ENCODE measurements at regions not wholly inside any gene's neighbourhood (a gene's known extent, or its start where the extent isn't known, plus 50 kb on each side); places are given as distances from the start of the nearest gene placed in this dataset.

DNA sequence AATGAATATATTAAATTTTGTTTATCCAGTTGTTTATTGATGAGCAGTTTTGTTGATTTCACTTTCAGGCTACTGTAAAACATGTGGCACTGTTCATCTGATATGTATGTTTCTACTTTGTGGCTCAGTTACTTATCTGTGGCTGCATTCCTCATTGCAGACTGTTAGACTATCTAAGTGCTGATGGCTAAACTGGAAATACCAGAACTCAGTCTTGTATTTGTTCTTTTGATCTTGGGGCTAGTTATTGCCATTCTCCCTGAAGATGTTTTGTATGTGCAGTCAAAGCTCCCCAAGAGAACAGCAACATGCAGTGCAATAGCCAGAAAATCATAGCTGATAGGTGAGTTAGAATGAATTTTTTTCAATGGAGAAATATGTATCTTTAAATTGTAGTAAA lies 162.2 kb downstream of the GADD45G start (continued):
- TF ChIP-seq BCLAF1 (IDR thresholded peaks at IDR 0.05) (no peak), KLF5 (IDR thresholded peaks at IDR 0.05; ENCODE audit: partially characterized antibody) (no peak), NR2C1 (IDR thresholded peaks at IDR 0.05) (no peak), NFIC (IDR thresholded peaks at IDR 0.05; ENCODE audit: low read depth, low read length) (no peak), MYB (IDR thresholded peaks at IDR 0.05; ENCODE audit: borderline replicate concordance, low read depth, low read length) (no peak), JUNB (IDR thresholded peaks at IDR 0.05) (no peak), PML (IDR thresholded peaks at IDR 0.05; ENCODE audit: low read length) (no peak), HDGF (IDR thresholded peaks at IDR 0.05) (no peak)

DNA sequence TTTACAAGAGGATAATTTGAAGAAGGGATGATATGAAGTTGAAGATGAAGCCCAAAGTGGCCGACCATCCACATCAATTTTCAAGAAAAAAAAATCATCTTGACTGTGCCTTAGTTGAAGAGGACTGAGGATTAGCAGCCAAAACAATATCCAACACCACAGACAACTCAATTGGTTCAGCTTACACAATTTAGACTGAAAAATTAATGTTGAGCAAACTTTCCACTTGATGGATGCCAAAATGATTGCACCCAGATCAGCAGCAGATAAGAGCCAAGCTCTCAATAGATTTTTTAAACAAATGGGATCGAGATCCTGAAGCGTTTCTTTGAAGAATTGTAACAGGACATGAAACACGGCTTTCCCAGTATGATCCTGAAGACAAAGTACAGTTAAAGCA lies 163.2 kb downstream of the GADD45G start:
- ATAC-seq (no peak), FAIRE-seq (no peak), DNase-seq (ENCODE audit: low read depth, low spot score) (no peak)
- Histone ChIP-seq H3K27ac (ENCODE audit: control insufficient read depth, insufficient read depth) (no peak overlapping the region), H3K4me3 (no peak overlapping the region), H3K4me2 (ENCODE audit: control insufficient read depth, insufficient read depth) (no peak overlapping the region), H3K9ac (ENCODE audit: control insufficient read depth, insufficient read depth, low read length) (no peak overlapping the region), H3K36me3 (ENCODE audit: control insufficient read depth in 2 of 2, insufficient read depth in 2 of 2, low read length in 1 of 2) (no peaks in the 10 kb centered on the region), H3K79me2 (ENCODE audit: control insufficient read depth, insufficient read depth, low read length) (no peaks in the 10 kb centered on the region), H4K20me1 (ENCODE audit: control insufficient read depth, insufficient read depth) (no peaks in the 10 kb centered on the region), H3K9me3 (replicated peaks; ENCODE audit: control insufficient read depth, insufficient read depth, low read length) (no peaks in the 10 kb centered on the region; the same call in 2 of the 3 replicates), H3K4me1 (ENCODE audit: control insufficient read depth, insufficient read depth, low read length) (no peaks in the 10 kb centered on the region), H2AFZ (ENCODE audit: control insufficient read depth, low read depth, low read length) (no peak overlapping the region), H3K27me3 (replicated peaks in 1 of 2; ENCODE audit: control insufficient read depth in 2 of 2, insufficient read depth in 2 of 2, low read length in 1 of 2) (no peaks in the 10 kb centered on the region)
- in situ Hi-C loops (cut with MboI), result no loop called here
- ChIA-PET RAD21 (ENCODE audit: unreplicated experiment) (interaction anchor here (1.0 to 1.5 kb wide), 3 partner anchors 18 to 65 kb away, joined by 3 read pairs; no protein-coding TSS in a partner anchor), POLR2A (no interaction called here), CTCF (no interaction called here), SMC1A (ENCODE audit: uncharacterized antibody, unreplicated experiment) (interaction anchor here (0.9 kb wide), 1 partner anchor 24 kb away, joined by 3 read pairs; no protein-coding TSS in a partner anchor)
- intact Hi-C loops (cut with micrococcal nuclease; ENCODE audit: unreplicated experiment), result no loop called here
- no TSS peak for BruUV-seq (replicated peaks)
- TF ChIP-seq ZSCAN29 (IDR thresholded peaks at IDR 0.05) (no peak), ZNF274 (IDR thresholded peaks at IDR 0.05; ENCODE audit: insufficient read depth, insufficient read length) (no peak), CEBPB (IDR thresholded peaks at IDR 0.05; ENCODE audit: borderline replicate concordance in 1 of 2, low read depth in 2 of 2, low read length in 2 of 2) (no peak), TCF7 (IDR thresholded peaks at IDR 0.05; ENCODE audit: borderline replicate concordance) (no peak), TAF1 (IDR thresholded peaks at IDR 0.05; ENCODE audit: borderline replicate concordance, low read depth, low read length) (no peak), ZNF217 (IDR thresholded peaks at IDR 0.05) (no peak), SMAD1 (IDR thresholded peaks at IDR 0.05; ENCODE audit: low read depth, partially characterized antibody) (no peak), ZZZ3 (IDR thresholded peaks at IDR 0.05; ENCODE audit: control insufficient read depth, insufficient read length, low read depth) (no peak)
- TF ChIP-seq, protein P1, sequence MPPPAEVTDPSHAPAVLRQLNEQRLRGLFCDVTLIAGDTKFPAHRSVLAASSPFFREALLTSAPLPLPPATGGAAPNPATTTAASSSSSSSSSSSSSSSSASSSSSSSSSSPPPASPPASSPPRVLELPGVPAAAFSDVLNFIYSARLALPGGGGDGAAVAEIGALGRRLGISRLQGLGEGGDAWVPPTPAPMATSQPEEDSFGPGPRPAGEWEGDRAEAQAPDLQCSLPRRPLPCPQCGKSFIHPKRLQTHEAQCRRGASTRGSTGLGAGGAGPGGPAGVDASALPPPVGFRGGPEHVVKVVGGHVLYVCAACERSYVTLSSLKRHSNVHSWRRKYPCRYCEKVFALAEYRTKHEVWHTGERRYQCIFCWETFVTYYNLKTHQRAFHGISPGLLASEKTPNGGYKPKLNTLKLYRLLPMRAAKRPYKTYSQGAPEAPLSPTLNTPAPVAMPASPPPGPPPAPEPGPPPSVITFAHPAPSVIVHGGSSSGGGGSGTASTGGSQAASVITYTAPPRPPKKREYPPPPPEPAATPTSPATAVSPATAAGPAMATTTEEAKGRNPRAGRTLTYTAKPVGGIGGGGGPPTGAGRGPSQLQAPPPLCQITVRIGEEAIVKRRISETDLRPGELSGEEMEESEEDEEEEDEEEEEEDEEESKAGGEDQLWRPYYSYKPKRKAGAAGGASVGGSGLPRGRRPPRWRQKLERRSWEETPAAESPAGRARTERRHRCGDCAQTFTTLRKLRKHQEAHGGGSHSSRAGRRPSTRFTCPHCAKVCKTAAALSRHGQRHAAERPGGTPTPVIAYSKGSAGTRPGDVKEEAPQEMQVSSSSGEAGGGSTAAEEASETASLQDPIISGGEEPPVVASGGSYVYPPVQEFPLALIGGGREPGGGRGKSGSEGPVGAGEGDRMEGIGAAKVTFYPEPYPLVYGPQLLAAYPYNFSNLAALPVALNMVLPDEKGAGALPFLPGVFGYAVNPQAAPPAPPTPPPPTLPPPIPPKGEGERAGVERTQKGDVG (CRISPR knock-in tag; IDR thresholded peaks at IDR 0.05), result no peak
- 33% methylated on average over 4 of the region's 4 CpGs for WGBS (ENCODE audit: insufficient coverage, insufficient replicate concordance, low lambda C conversion rate, missing lambda C conversion rate)
